Activated CD4-positive, alpha-beta T cell treated with anti-CD3 and anti-CD28 coated beads for 24 hours (primary cell): ENCODE measurements at regions not wholly inside any gene's neighbourhood (a gene's known extent, or its start where the extent isn't known, plus 50 kb on each side); places are given as distances from the start of the nearest gene placed in this dataset.

Experiments used
- DNase-seq, 2 donors: peaks; one replicate each; pipeline ENCODE4 v3.0.0-alpha.2; 2020; ENCODE audit warnings: low read depth in 2 of 2

DNA sequence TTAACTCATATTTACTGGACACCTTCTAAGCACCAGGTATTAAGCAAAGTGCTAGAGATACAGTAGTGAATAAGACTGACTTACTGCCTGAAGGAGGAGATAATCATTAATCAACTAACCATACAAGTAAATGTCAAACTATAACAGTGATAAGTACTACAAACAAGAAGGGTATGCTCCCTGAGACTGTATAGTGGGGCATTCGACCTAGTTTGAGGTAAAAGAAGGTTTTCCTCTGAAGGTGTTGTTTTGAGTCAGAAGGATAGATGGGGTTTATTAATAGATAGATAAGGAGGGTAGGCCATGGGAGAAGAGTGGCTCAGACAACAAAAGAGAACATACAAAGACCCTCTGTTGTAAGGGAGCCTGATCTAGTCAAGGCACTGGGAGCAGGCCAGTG, 105.4 kb downstream of the DDIT4L start:
- DNase-seq, result no peak

DNA sequence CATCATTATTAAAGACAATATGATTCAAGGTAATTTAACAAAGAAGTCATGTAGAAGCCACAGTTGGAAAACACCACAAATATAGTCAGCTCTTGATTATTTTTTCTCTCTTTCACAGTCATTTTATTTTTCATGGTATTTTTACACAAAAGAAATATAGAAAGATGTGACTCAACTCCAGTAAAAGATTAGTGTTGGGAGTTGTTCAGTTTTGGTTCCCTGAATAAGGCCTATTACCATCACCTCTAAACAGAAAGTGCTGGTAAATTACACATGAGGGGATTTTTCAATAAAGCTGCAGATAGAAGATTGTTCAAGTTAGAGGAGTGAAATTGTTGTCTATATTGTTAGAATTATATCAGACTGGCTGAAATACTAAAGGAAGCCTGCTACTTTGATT, 107.0 kb downstream of the DDIT4L start:
- no peak for DNase-seq

DNA sequence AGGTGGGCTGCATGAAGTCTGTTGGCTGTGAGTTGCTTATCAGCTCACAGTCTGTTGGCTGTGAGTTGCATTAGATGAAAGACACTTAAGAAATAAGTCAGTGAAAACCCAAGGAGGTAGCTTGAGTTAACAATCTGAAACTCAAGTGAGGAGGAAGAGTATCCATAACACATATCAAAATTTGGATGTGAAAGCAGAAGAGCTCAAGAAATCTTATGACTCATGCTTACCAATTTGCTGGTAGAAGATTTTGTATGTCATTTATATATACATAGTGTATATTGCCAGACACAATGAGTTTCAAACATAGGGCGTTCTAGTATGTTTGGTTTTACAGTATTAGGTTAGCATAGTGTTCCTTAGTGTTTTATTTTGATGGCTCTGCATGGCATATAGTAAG, 107.4 kb downstream of the DDIT4L start:
- no peak for DNase-seq

DNA sequence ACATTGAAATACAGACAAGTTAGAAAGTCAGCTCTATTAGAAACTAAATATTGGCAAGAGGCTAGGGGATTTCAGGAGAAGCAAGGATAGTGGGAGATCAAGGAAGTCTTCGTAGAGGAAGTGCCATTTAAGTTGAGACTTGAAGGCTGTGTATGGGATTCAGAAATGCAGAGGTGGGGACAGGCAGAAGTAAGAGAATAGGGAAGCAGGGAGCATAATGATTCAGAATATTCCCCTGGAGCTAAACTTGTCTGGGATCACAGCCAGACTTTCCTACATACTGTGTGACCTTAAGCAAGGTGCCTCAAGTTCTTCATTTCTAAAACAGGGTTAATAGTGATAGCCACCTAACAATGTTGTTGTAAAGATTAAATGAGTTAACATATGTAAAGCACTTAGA, 108.8 kb downstream of the DDIT4L start:
- DNase-seq, result no peak

DNA sequence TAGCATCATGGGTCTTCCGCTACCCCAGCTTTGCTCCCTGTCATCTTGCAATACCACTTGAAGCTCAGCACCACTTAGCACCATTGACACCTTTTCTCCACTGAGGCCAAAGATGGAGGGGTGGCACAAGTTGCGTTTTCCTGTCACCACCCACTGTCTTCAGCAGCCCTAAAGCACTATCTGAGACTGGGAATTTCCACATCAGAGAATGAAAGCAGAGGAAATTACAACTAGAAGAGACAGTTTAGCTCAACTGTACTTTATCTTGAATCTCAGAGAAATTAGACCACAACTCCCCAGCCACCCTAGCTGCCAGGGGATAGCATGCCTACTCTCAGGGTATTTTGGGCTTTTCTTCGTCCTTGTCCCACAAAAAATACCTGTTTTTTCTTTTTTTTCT, 111.0 kb downstream of the DDIT4L start:
- no peak for DNase-seq

DNA sequence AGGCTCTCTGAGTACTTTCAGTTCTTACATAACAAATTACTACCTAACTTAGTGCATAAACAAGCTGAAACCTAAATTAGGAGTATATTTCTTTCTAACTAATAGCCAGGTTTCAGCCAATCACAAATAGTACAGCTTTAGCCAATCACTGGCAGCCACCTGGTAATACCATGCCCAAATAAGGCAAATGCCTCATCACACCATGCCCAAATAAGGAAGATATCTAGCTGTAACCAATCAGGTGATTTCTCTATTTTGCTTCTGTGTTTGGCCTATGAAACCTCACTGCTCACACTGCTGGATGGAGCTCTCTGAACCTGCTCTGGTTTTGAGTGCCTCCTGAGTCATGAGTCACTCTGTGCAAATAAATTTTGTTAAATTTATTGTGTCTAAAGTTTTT, 113.5 kb downstream of the DDIT4L start:
- DNase-seq, result no peak

DNA sequence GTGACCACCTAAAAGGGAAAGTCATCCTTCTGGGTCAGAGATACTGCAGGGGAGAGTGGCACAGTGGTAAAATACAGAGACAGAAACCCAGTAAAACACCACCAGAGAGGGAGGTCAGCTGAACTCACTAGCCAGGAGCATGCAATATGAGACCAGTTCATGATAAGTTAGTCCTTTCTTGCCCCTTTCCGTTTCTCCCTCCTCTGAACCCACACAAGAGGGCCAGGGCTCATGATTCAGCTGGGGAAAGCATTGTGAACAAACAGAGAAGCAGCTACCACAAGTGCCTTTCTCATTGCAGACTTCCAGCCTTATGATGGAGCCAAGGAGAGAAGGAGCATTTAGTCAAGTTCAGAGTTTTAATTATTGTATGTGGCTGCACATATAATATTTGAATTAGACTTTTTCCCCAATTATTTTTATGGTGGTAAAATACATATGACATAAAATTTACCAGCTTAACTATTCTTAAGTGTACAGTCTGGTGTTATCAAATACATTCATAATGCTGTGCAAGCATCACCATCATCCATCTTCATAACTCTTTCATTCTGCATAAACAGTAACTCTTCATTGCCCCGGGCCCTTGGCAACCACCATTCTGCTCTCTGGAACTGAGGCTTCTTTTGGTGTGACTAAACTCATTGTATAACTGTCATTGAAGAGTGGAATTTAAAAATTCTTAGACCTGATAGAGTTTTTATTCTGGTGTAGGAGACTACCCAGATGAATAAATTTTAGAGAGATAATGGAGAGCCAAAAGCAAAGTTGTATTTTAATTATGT, 114.6 kb downstream of the DDIT4L start:
- no peak for DNase-seq

DNA sequence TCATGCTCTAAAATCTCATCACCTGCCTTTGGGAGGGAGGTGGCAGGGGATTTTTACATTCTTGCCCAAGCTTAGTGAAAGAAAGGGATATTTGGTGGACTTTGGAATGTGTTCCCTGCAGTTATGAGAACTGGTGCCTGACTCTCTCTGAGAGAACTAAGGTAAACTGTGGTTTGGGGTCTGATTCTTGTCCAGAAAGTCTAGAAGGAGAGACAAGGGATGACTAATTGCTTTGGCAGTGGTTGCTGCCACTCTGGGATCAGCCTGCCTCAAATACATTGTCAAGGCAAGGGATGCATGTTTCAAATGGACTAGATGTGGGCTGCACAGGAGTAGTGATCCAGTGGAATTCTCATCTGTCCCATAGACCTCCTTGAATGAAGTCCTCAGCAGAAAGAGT, 115.2 kb downstream of the DDIT4L start:
- no peak for DNase-seq

DNA sequence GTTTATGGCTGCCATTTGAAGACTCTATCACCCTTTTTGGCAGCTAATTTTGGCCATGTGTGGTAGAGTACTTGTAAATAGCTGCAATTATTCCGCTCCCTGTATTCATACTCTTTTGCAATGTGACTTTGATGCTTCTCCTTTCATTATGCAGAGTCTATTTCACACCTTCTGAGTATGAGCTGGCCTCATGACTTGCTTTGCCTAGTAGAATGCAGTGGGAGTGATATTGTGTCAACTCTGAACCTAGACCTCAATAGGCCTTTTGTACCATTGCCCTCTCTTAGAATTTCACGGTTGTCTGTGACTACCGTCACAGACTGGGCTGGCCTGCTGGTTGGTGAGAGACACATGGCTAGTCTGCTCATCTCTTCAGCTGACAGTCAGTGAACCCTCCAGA, 118.8 kb downstream of the DDIT4L start:
- no peak for DNase-seq

DNA sequence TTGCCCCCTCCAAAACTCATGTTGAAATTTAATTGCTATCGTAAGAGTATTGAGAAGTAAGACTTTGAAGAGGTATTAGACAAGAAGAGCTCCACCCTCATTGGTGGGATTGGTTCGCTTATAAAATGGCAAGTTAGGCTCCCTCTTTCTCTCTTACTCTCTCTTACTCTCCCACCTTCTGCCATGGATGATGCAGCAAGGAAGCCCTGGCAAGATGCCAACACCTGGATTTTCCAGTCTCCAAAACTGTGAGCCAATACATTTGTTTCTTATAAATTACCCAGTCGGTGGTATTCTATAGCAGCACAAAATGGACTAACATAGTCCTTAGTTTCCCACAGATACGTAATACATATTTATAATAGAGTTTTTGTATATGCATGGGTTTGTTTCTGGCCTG, 119.4 kb downstream of the DDIT4L start:
- no peak for DNase-seq

DNA sequence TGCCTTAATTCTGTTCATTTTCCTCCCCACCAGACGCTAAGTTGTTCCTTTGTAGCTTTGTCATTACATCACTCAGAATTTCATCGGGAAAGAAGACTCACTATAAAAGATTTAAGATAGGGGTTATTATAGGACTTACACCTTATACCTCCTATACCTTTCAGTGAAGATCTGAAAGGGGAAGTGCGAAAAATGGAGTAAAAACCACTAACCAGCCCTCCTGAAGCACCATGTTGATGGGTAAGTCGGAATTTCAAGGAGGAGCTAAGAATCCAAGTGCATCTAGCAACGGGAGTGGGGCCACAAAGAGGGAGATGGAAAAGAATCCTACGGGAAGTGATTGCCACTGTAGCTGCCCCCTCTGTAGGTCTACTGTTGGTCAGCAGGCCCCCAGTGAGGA, 119.1 kb upstream of the H2AZ1 start:
- DNase-seq, result no peak

DNA sequence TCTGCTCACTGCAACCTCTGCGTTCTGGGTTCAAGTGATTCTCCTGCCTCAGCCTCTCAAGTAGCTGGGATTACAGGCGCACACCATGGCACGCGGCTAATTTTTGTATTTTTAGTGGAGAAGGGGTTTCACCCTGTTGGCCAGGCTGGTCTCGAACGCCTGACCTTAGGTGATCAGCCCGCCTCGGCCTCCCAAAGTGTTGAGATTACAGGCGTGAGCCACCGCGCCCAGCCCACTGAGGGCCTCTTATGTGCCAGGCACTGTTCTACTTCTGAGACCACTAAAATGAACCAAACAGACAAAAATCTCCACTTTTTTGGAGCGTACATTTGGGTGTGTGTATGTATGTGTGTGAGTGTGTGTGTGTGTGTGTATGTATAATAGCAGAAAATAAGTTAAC, 117.2 kb upstream of the H2AZ1 start:
- DNase-seq, result no peak

DNA sequence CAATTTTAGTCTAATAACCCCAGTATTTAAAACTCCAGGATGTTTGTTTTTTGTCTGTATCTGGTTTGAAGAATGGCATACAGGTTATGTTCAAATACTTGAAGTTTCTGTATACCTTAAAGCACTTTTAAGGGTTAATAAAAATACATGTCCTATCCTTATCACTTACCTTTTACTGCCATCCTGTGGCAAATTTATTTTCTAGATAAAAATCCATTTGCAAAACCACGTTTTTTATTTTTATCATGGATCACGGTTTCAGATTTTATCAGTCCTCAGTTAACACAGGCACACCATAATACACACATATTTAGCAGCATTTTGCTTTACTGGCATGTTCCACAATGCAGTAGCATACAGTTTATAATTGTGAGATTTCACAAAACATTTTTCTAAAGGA, 113.3 kb upstream of the H2AZ1 start:
- DNase-seq, result no peak

DNA sequence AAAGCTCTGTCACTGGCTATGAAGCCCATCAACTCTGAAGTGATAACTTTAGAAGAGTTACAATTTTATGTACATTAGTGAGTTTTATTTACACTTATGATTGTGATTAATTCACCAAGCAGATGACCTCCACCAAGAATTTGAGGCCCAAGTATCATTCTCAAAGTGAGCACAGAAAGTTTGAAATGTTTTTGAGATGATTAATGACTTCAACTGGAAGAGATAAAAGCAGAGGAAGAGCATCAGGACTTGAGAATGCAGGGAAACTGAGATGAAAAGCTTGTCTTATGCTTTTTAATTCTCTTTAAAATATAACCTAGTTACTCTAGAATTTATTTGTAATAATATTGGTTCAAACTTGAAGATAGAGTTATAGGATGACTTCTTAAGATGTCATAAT, 112.8 kb upstream of the H2AZ1 start:
- no peak for DNase-seq

DNA sequence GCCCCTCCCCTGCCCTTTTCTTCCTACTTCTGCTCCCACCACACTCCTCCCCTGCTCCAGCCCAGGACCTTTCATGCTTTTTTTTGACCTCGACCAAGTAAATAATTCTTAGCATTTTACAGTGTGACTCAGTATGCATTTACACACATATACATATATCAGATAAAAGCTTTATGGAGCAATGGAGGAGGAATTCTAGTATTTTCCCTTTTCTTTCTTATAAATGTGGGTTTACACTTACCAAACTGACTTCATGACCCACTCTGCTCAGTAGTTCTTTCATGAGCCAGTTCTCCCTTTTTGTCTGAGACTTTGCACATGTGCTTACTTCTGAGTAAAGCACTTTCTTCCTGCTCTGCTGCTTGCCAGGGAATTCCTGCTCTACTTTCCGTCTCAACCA, 111.8 kb upstream of the H2AZ1 start:
- DNase-seq, result no peak

DNA sequence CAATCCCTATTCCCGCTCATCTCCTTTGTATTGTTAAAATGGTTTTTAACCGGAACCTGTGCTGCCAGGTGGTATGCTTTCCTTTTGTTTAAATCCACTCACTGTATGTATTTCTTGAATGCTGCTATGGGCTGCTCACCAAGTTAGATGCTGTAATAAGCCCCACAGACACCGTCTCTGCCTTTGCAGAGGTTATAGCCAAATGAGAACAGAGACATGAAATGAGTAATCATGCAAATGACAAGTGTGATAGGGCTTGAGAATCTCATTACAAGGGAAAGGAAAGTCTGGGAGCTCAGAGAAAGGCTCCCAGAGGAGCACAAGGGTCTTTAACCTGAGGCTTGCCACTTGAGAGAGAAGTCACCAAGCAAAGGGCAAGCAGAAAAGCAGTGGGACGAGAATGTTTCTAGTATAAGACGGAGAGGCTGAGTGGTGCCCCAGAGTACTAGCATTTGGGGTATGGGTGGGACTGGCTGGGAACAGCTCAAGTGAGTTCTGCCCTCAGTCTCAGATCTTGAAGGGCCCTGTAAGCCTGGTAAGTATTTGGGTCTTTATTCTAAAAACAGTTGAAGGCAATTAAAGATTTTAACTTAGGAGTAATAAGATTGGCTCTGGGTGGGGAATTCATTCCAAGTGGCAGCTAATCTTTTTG, 110.8 kb upstream of the H2AZ1 start:
- DNase-seq, result no peak

DNA sequence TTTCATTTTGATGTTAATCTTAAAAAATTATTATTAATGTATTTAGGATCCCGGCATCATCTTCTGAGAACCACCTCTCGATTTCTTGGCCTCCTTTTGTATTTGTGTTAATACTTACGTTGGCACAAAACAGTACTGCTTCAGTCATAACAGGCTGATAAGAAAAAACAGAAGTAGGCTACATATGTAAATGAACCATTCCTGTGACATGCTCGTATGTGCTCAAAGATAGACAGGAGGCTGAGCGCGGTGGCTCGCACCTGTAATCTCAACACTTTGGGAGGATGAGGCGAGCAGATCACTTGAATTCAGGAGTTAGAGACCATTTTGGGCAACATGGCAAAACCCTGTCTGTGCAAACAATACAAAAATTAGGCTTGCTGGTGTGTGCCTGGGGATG, 109.4 kb upstream of the H2AZ1 start:
- DNase-seq, result no peak

DNA sequence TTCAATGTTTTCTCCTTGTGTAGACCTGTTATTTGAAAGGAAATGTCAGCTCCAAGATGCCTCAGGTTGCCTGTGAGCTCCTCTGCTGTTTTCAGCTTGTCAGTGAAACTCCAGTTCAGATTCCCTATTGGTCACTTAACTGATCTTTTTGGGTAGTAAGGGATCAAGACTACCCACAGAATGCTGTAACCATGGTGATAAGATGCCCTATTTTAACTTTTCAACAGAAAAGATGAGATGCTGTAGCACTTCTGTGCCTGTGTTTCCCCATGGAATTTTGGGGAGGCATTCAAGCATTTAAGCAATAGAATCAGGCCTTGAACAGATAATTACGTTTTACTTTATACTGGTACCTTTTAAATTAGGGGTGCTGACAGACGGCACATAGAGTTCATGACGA, 106.6 kb upstream of the H2AZ1 start:
- no peak for DNase-seq

DNA sequence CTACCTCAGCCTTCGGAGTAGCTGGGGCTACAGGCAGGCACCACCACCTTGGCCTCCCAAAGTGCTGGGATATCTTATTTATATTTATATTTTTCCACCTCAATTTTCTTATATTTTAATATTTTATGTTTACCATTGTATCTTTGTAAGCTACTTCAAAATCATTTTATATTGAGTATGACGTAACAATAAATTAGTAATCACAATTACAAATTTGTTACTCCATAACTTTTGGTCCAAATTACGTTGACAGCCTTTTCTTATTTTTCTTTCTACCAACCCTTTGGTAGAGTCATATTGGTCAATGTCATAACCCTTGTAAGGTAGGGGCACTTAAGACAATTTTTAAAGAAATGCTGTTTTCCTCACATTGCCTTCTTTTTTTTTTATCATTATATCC, 104.0 kb upstream of the H2AZ1 start:
- no peak for DNase-seq

DNA sequence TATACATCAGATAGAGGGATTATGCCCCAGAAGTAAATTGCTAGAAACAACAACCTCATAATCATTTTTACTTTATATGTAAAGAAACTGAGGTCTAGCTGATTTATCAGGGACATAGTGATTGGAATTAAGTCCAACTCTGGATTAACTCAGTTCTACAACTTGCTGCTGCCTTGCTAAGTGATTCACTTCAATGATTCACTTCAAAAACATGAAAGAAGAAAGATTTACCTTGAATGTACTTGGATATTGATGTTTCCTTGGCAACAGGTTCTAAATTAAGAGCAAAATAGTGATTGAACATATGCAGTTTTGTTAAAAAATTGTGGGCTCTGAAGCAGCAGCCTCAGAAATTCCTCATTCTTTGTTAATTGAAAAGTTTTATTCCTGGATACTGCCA, 99.8 kb upstream of the H2AZ1 start:
- no peak for DNase-seq

DNA sequence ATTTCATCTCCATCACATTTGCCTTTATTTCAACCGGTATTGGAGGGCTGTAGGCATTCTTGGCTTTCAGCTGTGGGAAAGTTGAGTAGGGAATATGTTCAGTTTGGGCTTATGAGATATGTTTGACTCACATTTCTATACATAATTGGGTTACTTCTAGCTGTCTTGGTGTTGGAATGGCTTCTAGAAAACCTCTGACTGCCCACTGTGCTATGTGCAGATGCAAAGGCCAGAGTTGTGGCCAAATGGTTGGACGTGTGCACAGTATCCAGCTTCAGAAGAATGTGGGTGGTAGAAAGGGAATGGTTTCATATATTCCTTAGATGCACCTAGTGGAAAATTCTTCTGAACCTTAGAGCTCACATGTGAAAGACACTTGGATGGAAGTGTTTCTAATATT, 92.6 kb upstream of the H2AZ1 start:
- DNase-seq, result no peak

DNA sequence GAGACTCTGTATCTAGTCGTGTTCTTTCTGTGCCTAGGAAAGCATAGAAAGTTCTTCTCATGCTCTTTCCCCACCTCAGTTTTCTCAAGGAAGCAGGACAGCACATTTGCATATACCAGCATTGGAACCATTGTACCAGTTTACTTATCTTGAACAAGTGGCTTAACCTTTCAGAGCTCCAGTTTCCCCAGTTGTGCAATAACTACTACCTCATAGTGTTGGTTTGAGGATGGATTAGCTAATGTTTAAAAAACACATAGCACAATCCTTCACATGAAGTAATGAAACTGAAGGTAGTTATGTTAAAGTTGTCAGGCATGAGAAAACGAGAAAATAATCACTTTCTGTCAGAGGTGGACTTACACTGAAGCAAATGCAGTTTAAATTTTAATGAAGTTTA, 92.2 kb upstream of the H2AZ1 start:
- no peak for DNase-seq

DNA sequence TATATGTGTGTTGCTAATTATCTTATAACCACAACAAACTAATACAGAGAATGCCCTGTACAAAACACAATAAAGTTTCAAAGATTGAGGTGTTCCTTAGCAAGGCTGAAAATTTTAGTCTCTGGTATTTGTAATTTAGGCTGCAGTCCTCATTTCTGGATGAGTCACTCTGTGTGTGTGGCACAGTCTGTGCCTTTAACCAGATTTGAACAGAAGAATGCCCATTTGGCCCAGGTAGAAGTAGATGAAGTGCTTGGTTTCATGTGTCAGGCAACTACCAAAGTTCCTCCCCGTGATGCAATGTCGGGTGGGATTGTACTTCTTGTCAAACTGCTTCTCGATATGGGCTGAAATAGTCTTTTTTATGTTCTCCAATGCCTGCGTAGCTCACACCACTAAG, 91.6 kb upstream of the H2AZ1 start:
- no peak for DNase-seq
